H1 (cell line): ENCODE measurements at regions not wholly inside any gene's neighbourhood (a gene's known extent, or its start where the extent isn't known, plus 50 kb on each side); places are given as distances from the start of the nearest gene placed in this dataset.

Experiments
- CTCF ChIA-PET: fragments of 300-600 bp; sonication (Branson Sonifier 250); formaldehyde crosslinking; loops from one replicate; lab custom pipeline; 2021; ENCODE audit not compliant: partially characterized antibody; lab: Charles Lee
- POLR2A ChIA-PET: fragments of 300-600 bp; sonication (Branson Sonifier 250); formaldehyde crosslinking; loops from one replicate; lab custom pipeline; 2021; ENCODE audit warnings: inconsistent platforms; ENCODE audit not compliant: partially characterized antibody; lab: Charles Lee
- DNase-seq, 2 experiments: peaks; one replicate each; pipeline versions ENCODE4 v3.0.0 to v3.0.0-alpha.2; 2010 to 2022; ENCODE audit warnings: low spot score in 2 of 2, low read depth in 1 of 2, mixed read lengths in 1 of 2
- FAIRE-seq: peaks from 2 replicates; lab custom pipeline; 2011; peaks lifted over from hg19 to GRCh38; lab: Jason Lieb, UNC
- H2AFZ ChIP-seq: 2 replicates; pipeline ENCODE4 v1.8.1; 2012; ENCODE audit warnings: low read length, inconsistent platforms
- H2AK5ac ChIP-seq: 2 replicates; pipeline ENCODE4 v1.6.1; 2013; ENCODE audit warnings: low read depth, low read length
- H2BK120ac ChIP-seq: replicated peaks from 2 replicates; pipeline ENCODE3; 2013; ENCODE audit warnings: low read depth, low read length, inconsistent platforms
- H2BK12ac ChIP-seq: 2 replicates; pipeline ENCODE4 v1.6.1; 2013; ENCODE audit warnings: low read depth, low read length
- H2BK15ac ChIP-seq: 2 replicates; pipeline ENCODE4 v1.6.1; 2013; ENCODE audit warnings: low read length
- H2BK20ac ChIP-seq: 2 replicates; pipeline ENCODE4 v1.6.1; 2013; ENCODE audit warnings: low read length
- H2BK5ac ChIP-seq: 2 replicates; pipeline ENCODE4 v1.6.1; 2013; ENCODE audit warnings: low read depth, low read length
- H3K14ac ChIP-seq: 2 replicates; pipeline ENCODE4 v1.6.1; 2013; ENCODE audit warnings: inconsistent platforms; ENCODE audit not compliant: insufficient read length
- H3K18ac ChIP-seq: 2 replicates; pipeline ENCODE4 v1.6.1; 2013; ENCODE audit warnings: low read length; ENCODE audit errors: extremely low read depth
- H3K23ac ChIP-seq: 2 replicates; pipeline ENCODE4 v1.6.1; 2013; ENCODE audit warnings: inconsistent platforms; ENCODE audit not compliant: insufficient read length
- H3K23me2 ChIP-seq: 2 replicates; pipeline ENCODE4 v1.6.1; 2013; ENCODE audit warnings: low read depth, low read length
- H3K27ac ChIP-seq: 2 replicates; pipeline ENCODE4 v1.6.1; 2011; ENCODE audit warnings: low read depth, low read length, inconsistent platforms
- H3K27me3 ChIP-seq, 4 experiments: replicated peaks in 1 of 4; 1 replicate in 1 of 4; 2 replicates in 3 of 4; pipeline versions ENCODE4 v1.6.1 to v1.8.1; 2011 to 2013; ENCODE audit warnings: low read length in 3 of 4, mild to moderate bottlenecking in 3 of 4, inconsistent platforms in 2 of 4, mixed read lengths in 2 of 4, moderate library complexity in 1 of 4; ENCODE audit not compliant: control insufficient read depth in 3 of 4, insufficient read depth in 3 of 4; ENCODE audit errors: extremely low read depth in 1 of 4
- H3K36me3 ChIP-seq, 4 experiments: 2 replicates each; pipeline versions ENCODE4 v1.6.1 to v1.8.1; 2011 to 2013; ENCODE audit warnings: mild to moderate bottlenecking in 4 of 4, low read length in 3 of 4, moderate library complexity in 2 of 4, control low read depth in 1 of 4, inconsistent platforms in 1 of 4; ENCODE audit not compliant: insufficient read depth in 4 of 4, control insufficient read depth in 2 of 4
- H3K4ac ChIP-seq: replicated peaks from 2 replicates; pipeline ENCODE3; 2013; ENCODE audit warnings: low read length, low read depth, mixed read lengths, inconsistent platforms; ENCODE audit not compliant: insufficient read length
- H3K4me1 ChIP-seq, 4 experiments: replicated peaks in 1 of 4; 1 replicate in 1 of 4; 2 replicates in 3 of 4; pipeline versions ENCODE4 v1.6.1 to v1.8.1; 2011 to 2013; ENCODE audit warnings: low read length in 3 of 4, inconsistent platforms in 2 of 4, mixed read lengths in 1 of 4; ENCODE audit not compliant: insufficient read depth in 4 of 4, control insufficient read depth in 3 of 4
- H3K4me2 ChIP-seq, 2 experiments: 2 replicates each; pipeline versions ENCODE4 v1.6.1 to v1.8.1; 2011 to 2013; ENCODE audit warnings: low read depth in 2 of 2, low read length in 2 of 2, control low read depth in 1 of 2, inconsistent platforms in 1 of 2, mild to moderate bottlenecking in 1 of 2; ENCODE audit not compliant: insufficient read depth in 1 of 2
- H3K4me3 ChIP-seq, 4 experiments: fragments of 200-600, 300-600 bp in 1 of 4; sonication (generic), shearing (Covaris generic), sonication (Bioruptor Twin) in 1 of 4; 2 replicates each; pipeline versions ENCODE4 v1.5.1 to v1.8.1; 2011 to 2016; ENCODE audit warnings: low read length in 4 of 4, low read depth in 3 of 4, control low read depth in 2 of 4, inconsistent platforms in 2 of 4, mild to moderate bottlenecking in 2 of 4, mixed read lengths in 1 of 4, moderate library complexity in 1 of 4; ENCODE audit not compliant: insufficient read depth in 2 of 4; ENCODE audit errors: extremely low read depth in 1 of 4
- H3K56ac ChIP-seq: replicated peaks from 2 replicates; pipeline ENCODE3; 2013; ENCODE audit warnings: low read depth, mild to moderate bottlenecking, mixed read lengths, low read length, inconsistent platforms; ENCODE audit not compliant: insufficient read length
- H3K79me1 ChIP-seq: 2 replicates; pipeline ENCODE4 v1.6.1; 2013; ENCODE audit warnings: low read depth, low read length, control low read depth
- H3K79me2 ChIP-seq, 2 experiments: 2 replicates each; pipeline versions ENCODE4 v1.6.1 to v1.8.1; 2012 to 2013; ENCODE audit warnings: low read length in 2 of 2, mild to moderate bottlenecking in 2 of 2, inconsistent platforms in 1 of 2; ENCODE audit not compliant: insufficient read depth in 2 of 2, control insufficient read depth in 1 of 2
- H3K9ac ChIP-seq, 4 experiments: replicated peaks in 1 of 4; 1 replicate in 1 of 4; 2 replicates in 3 of 4; pipeline versions ENCODE4 v1.6.1 to v1.8.1; 2011 to 2013; ENCODE audit warnings: low read depth in 3 of 4, low read length in 3 of 4, control low read depth in 2 of 4, mild to moderate bottlenecking in 2 of 4, moderate library complexity in 2 of 4, inconsistent platforms in 1 of 4; ENCODE audit errors: extremely low read depth in 1 of 4
- H3K9me3 ChIP-seq, 2 experiments: 2 replicates each; pipeline versions ENCODE4 v1.6.1 to v1.8.1; 2012 to 2013; ENCODE audit warnings: mild to moderate bottlenecking in 2 of 2, moderate library complexity in 2 of 2, control low read depth in 1 of 2, inconsistent platforms in 1 of 2, low read depth in 1 of 2, low read length in 1 of 2, mixed read lengths in 1 of 2; ENCODE audit not compliant: insufficient read depth in 2 of 2
- H4K20me1 ChIP-seq, 2 experiments: replicated peaks in 1 of 2; 2 replicates each; pipeline versions ENCODE3 to v1.8.1; 2011 to 2013; ENCODE audit warnings: inconsistent platforms in 2 of 2, low read length in 2 of 2, mild to moderate bottlenecking in 1 of 2; ENCODE audit not compliant: insufficient read depth in 2 of 2, control insufficient read depth in 1 of 2
- H4K5ac ChIP-seq: 2 replicates; pipeline ENCODE4 v1.6.1; 2013; ENCODE audit warnings: low read length, low read depth, mixed read lengths, inconsistent platforms; ENCODE audit not compliant: insufficient read length
- H4K8ac ChIP-seq: 2 replicates; pipeline ENCODE4 v1.8.0; 2013; ENCODE audit warnings: mild to moderate bottlenecking, moderate library complexity, low read length, inconsistent platforms; ENCODE audit not compliant: insufficient read depth; ENCODE audit errors: extremely low read depth
- H4K91ac ChIP-seq: replicated peaks from 2 replicates; pipeline ENCODE3; 2013; ENCODE audit warnings: low read length, mixed read lengths, inconsistent platforms; ENCODE audit not compliant: insufficient read length
- GABPA ChIP-seq: IDR thresholded peaks from 2 replicates; pipeline ENCODE4 v1.6.1; 2011; ENCODE audit warnings: mild to moderate bottlenecking, low read length, moderate library complexity, borderline replicate concordance; ENCODE audit not compliant: insufficient read depth
- KDM4A ChIP-seq: IDR thresholded peaks from one replicate; pipeline ENCODE4 v1.7.1; 2012; ENCODE audit warnings: low read depth, mild to moderate bottlenecking, moderate library complexity, low read length, inconsistent platforms; ENCODE audit not compliant: severe bottlenecking
- RNF2 ChIP-seq: fragments of 200-900, 300-1000 bp; sonication (generic); IDR thresholded peaks from 2 replicates; pipeline ENCODE4 v1.7.1; 2016; ENCODE audit warnings: borderline replicate concordance, low read depth, mild to moderate bottlenecking, antibody characterized with exemption, low read length; ENCODE audit not compliant: poor library complexity, severe bottlenecking; ENCODE audit errors: missing control alignments
- SP2 ChIP-seq: IDR thresholded peaks from 2 replicates; pipeline ENCODE4 v1.6.1; 2012; ENCODE audit warnings: mild to moderate bottlenecking, low read length, inconsistent platforms
- TBP ChIP-seq: IDR thresholded peaks from 2 replicates; pipeline ENCODE4 v1.6.1; 2011; ENCODE audit warnings: low read depth, low read length, improper control_type of control experiment
- WGBS, 2 experiments: shearing (Covaris generic) in 1 of 2; methylation state at CpG; one replicate each; pipeline versions ENCODE4 v1.1.6 to v1.1.7; 2013 to 2015; ENCODE audit warnings: low lambda C conversion rate in 2 of 2, mixed read lengths in 2 of 2, inconsistent platforms in 1 of 2, low coverage in 1 of 2, missing lambda C conversion rate in 1 of 2; ENCODE audit not compliant: insufficient replicate concordance in 2 of 2, insufficient coverage in 1 of 2, insufficient read length in 1 of 2; ENCODE audit errors: extremely low coverage in 1 of 2, missing lambda C conversion rate in 1 of 2; 5-methylcytosine and 5-hydroxymethylcytosine counted together
- TF ChIP-seq, protein P1 (sequence below), 3 experiments: IDR thresholded peaks; 1 replicate in 2 of 3; 2 replicates in 1 of 3; pipeline versions ENCODE4 v1.5.1 to v1.6.1; 2011; ENCODE audit warnings: low read length in 3 of 3, mild to moderate bottlenecking in 3 of 3, inconsistent platforms in 2 of 3, low read depth in 1 of 3, moderate library complexity in 1 of 3; ENCODE audit not compliant: insufficient read depth in 1 of 3; ENCODE audit errors: control extremely low read depth in 1 of 3

- WGBS, 2 experiments, result 86% methylated on average over 1 of the region's 1 CpG; no CpG with 5 or more reads in 1 of the 2 experiments
- Histone ChIP-seq H3K4me3 (no peak overlapping the region), H3K14ac (no peak overlapping the region), H4K91ac (no peak overlapping the region), H4K8ac (no peak overlapping the region), H2AK5ac (no peak overlapping the region), H3K4ac (no peak overlapping the region), H3K23me2 (no peaks in the 10 kb centered on the region), H2BK5ac (no peak overlapping the region), H3K27ac (no peak overlapping the region), H2BK120ac (no peak overlapping the region), H2BK12ac (no peak overlapping the region), H3K23ac (no peak overlapping the region), H3K56ac (no peak overlapping the region), H3K4me2 (no peak overlapping the region), H3K9ac (no peak overlapping the region), H3K27me3 (no peaks in the 10 kb centered on the region), H4K5ac (no peak overlapping the region), H3K79me1 (no peaks in the 10 kb centered on the region), H3K4me1 (peaks cover 2 to 6% (median 5%) of the 10 kb centered on the region in 4 experiments; a peak in 4 of 7 replicates), H2BK20ac (no peak overlapping the region), H3K79me2 (no peaks in the 10 kb centered on the region), H3K9me3 (no peaks in the 10 kb centered on the region), H4K20me1 (no peaks in the 10 kb centered on the region), H2BK15ac (no peak overlapping the region), H2AFZ (no peak overlapping the region), H3K36me3 (no peaks in the 10 kb centered on the region), H3K18ac (no peak overlapping the region)
- no peak for FAIRE-seq
- ChIA-PET CTCF (no interaction called here), POLR2A (no interaction called here)
- DNase-seq, result no peak
- TF ChIP-seq GABPA (no peak), KDM4A (no peak), TBP (no peak), RNF2 (no peak), SP2 (no peak)
- TF ChIP-seq, protein P1, sequence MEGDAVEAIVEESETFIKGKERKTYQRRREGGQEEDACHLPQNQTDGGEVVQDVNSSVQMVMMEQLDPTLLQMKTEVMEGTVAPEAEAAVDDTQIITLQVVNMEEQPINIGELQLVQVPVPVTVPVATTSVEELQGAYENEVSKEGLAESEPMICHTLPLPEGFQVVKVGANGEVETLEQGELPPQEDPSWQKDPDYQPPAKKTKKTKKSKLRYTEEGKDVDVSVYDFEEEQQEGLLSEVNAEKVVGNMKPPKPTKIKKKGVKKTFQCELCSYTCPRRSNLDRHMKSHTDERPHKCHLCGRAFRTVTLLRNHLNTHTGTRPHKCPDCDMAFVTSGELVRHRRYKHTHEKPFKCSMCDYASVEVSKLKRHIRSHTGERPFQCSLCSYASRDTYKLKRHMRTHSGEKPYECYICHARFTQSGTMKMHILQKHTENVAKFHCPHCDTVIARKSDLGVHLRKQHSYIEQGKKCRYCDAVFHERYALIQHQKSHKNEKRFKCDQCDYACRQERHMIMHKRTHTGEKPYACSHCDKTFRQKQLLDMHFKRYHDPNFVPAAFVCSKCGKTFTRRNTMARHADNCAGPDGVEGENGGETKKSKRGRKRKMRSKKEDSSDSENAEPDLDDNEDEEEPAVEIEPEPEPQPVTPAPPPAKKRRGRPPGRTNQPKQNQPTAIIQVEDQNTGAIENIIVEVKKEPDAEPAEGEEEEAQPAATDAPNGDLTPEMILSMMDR (IDR thresholded peaks at IDR 0.05; ENCODE audit: control extremely low read depth in 1 of 3, insufficient read depth in 1 of 3, low read depth in 1 of 3, low read length in 3 of 3), result no peak
These were observed 555.0 kb upstream of the PLXNA2 start for GRCh38 chr1:208799186-208799585.
